H54 (cell line): ENCODE measurements at regions not wholly inside any gene's neighbourhood (a gene's known extent, or its start where the extent isn't known, plus 50 kb on each side); places are given as distances from the start of the nearest gene placed in this dataset.

Source experiments
- DNase-seq: peaks from one replicate; pipeline ENCODE4 v3.0.0; 2011; ENCODE audit warnings: low spot score, mixed read lengths; ENCODE audit not compliant: insufficient read length
- FAIRE-seq: peaks from 3 replicates; lab custom pipeline; 2011; peaks lifted over from hg19 to GRCh38; lab: Jason Lieb, UNC
- POLR2A ChIP-seq: IDR thresholded peaks from 2 replicates; pipeline ENCODE4 v1.6.1; 2011; ENCODE audit warnings: low read depth, mild to moderate bottlenecking, low read length

DNA sequence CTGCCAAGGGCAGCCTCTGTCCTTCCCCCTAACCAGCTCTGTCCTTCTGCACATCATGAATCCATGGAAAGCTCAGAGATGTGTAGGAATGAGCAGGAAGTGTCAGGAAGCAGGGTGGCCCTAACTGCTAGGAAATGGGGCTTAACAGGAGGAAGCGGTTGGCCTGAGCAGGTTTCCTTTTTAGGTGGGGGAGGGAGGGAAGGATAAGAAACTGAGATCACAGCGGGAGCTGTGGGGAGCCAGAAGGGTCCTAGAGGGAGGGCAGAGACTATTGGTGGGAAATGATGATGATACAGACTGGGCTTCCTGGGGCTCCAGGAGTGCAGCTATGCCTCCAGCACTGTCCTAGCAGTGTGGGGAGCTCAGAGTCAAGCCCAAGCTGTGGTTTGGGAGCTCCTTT, 182.0 kb downstream of the SH3BP4 start:
- DNase-seq (no peak), FAIRE-seq (no peak)
- TF ChIP-seq POLR2A, result no peak

DNA sequence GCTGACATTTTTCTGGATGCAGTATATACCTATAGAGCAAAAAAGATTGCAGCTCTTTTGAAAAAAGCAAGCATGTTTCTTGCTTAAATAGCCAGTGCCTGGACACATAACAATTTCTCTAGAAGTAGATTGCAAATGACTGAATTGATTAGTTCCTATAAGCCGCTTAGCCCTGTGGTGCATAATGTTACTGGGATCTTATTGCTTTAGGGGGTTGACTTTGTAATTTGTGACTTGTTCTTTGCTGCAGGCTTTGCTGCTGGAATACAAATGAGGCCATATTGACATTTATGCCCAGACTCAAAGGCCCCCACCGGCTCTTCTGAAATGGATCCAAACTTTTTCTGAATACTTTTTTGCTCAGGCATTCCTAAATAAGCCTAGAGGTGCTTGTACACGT, 182.6 kb downstream of the SH3BP4 start:
- no peak for TF ChIP-seq POLR2A
- DNase-seq (no peak), FAIRE-seq (no peak)

- TF ChIP-seq POLR2A, result no peak
- FAIRE-seq (no peak), DNase-seq (no peak)
Measured at GRCh38 chr2:235135195-235135965, 183.6 kb downstream of the SH3BP4 start.

GRCh38 chr2:235135990-235136561, 184.3 kb downstream of the SH3BP4 start:
- TF ChIP-seq POLR2A, result no peak
- peak; percentile 76 for DNase-seq

GRCh38 chr2:235138339-235138738, 186.5 kb downstream of the SH3BP4 start:
- TF ChIP-seq POLR2A, result no peak
- DNase-seq (no peak), FAIRE-seq (no peak)

More at GRCh38 chr2:235135990-235136561, 184.3 kb downstream of the SH3BP4 start:
- FAIRE-seq, result peak; percentile 75

DNA sequence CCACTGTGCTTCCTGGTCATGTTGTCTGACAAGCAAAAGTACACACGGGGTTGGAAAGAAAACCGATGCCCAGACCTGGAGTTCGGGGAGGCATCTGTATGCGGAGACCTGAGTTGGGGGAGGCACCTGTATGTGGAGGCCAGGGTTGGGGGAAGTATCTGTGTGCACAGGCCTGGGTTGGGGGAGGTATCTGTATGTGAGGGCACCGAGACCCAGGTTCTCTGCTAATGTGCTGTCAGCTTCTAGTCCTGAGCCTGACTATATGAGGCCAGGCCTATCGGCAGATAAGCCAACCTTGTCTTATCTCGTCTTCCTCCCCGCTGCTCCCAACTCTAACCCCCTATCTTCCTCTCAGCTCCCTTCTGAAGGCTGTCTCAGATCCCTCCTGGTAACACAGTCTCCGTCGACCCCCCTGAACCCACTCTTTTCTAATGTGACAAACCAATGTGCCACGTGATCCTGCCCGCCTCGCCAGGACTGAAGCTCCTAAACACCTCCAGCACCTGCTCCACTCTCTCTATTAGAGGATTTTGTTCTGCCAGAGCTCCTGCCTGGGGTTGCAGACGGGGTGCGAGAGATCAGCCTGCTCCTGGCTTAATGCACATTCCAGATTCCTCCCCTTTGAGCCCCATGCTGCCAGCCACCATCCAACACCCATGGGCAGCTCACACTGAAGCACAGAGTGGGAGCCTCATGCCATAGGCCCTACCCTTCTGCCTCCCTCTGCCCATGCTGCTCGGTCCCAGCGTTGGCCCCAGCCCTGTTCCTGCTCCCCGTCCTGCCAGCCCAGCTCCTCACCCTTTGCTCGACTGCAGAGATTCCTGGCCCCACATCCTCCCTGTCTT, 188.4 kb downstream of the SH3BP4 start:
- DNase-seq, result no peak
- no peak for FAIRE-seq
- TF ChIP-seq POLR2A, result no peak

GRCh38 chr2:235140801-235141081, 188.9 kb downstream of the SH3BP4 start:
- FAIRE-seq (no peak), DNase-seq (no peak)
- no peak for TF ChIP-seq POLR2A

- FAIRE-seq (no peak), DNase-seq (no peak)
- no peak for TF ChIP-seq POLR2A
Measured at GRCh38 chr2:235141411-235142128, 189.8 kb downstream of the SH3BP4 start.

DNA sequence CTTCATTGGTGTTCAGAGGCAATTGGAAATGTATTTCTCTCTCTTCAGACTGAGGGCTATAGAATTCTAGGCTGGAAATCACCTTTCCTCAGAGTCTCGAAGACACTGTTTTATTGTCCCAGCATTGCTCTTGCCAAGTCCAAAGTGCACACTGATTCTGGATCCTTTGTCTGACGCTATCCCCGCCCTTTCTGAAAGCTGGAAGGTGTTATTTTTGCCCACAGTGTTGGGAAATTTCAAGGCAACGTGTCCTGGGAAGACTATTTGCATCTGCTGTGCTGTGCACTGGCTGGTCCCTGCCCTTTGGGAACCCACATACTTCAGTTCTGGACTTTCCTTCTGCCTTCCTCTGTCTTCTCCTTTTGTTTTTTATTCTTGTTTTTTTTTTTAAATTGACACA, 190.8 kb downstream of the SH3BP4 start:
- no peak for TF ChIP-seq POLR2A
- FAIRE-seq (no peak), DNase-seq (no peak)

DNA sequence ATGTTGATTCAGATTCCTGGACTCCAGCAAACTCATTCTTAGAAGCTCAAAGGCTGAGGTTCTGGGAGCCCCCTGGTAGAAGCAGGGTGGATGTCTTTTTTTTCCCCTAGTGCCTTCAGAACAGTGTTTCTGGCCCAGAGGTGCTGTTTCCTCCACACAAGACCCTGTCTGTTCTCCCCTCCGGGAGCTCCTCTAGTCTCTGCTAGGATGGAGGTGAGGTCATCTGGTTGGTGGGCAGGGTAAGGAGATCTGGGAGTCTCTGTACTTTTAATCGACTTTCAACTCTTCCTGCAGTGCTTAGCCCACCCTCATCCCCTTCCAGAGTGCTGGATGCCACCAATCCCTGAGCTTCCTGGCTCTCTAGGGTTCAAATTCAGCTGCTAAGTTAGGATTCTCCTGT, 192.0 kb downstream of the SH3BP4 start:
- no peak for FAIRE-seq
- no peak for TF ChIP-seq POLR2A
- DNase-seq, result no peak

DNA sequence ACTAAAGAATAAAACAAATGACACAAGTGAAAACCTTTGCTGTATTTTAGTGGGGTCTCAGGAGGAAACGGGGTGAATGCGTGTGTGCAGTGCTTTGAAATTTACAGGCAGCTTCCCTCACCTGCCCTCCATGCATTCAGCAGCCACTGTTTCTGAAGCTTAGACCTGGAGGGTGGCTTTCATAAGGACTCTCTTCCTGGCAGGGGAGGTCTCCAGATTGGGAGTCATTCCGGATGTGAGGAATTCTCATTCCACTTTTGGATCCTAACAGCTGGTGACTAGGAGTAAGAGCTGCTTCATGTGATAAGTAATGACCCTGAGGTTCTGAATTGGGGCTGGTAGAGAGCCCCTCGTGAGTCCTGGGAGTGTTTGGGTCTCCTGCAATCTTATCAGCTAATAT, 192.5 kb downstream of the SH3BP4 start:
- FAIRE-seq, result no peak
- no peak for TF ChIP-seq POLR2A
- no peak for DNase-seq

- DNase-seq (no peak), FAIRE-seq (no peak)
- no peak for TF ChIP-seq POLR2A
Measured at GRCh38 chr2:235146206-235146605, 194.4 kb downstream of the SH3BP4 start.

- DNase-seq (no peak), FAIRE-seq (no peak)
Measured at GRCh38 chr2:235146871-235147565, 195.2 kb downstream of the SH3BP4 start.

More at GRCh38 chr2:235146871-235147565, 195.2 kb downstream of the SH3BP4 start:
- TF ChIP-seq POLR2A, result no peak
